ENCODE measurements at regions not wholly inside any gene's neighbourhood (a gene's known extent, or its start where the extent isn't known, plus 50 kb on each side); places are given as distances from the start of the nearest gene placed in this dataset.

GRCh38 chr6:11290027-11290426 is 57.6 kb upstream of the NEDD9 start:
- Histone ChIP-seq H3K9me3 (ENCODE audit: low read depth, low read length) (no peaks in the 10 kb centered on the region), H4K20me1 (ENCODE audit: insufficient read depth, low read length) (no peaks in the 10 kb centered on the region), H3K27ac (ENCODE audit: low read depth, low read length) (no peak overlapping the region), H3K79me2 (ENCODE audit: insufficient read depth, low read length) (no peaks in the 10 kb centered on the region), H3K36me3 (ENCODE audit: insufficient read depth, low read length) (no peaks in the 10 kb centered on the region), H3K27me3 (ENCODE audit: insufficient read depth, low read length) (no peaks in the 10 kb centered on the region), H3K4me2 (ENCODE audit: insufficient read depth, low read length) (no peak overlapping the region), H3K4me1 (ENCODE audit: insufficient read depth, low read length) (no peaks in the 10 kb centered on the region), H3K4me3 (ENCODE audit: insufficient read depth, low read length) (no peak overlapping the region), H2AFZ (ENCODE audit: low read length) (no peak overlapping the region)
- TF ChIP-seq CTCF (IDR thresholded peaks at IDR 0.05; ENCODE audit: extremely low read depth, low read depth, low read length), result no peak
- no peak for DNase-seq (ENCODE audit: insufficient read length, low spot score, missing footprints)

- H3K27me3 ChIP-seq (ENCODE audit: insufficient read depth, low read length), result no peaks in the 10 kb centered on the region
- H3K4me3 ChIP-seq (ENCODE audit: insufficient read depth, low read length), result no peak overlapping the region
- H3K9me3 ChIP-seq (ENCODE audit: low read depth, low read length), result no peaks in the 10 kb centered on the region
- no peaks in the 10 kb centered on the region for H3K79me2 ChIP-seq (ENCODE audit: insufficient read depth, low read length)
- no peak overlapping the region for H2AFZ ChIP-seq (ENCODE audit: low read length)
- H3K36me3 ChIP-seq (ENCODE audit: insufficient read depth, low read length), result no peaks in the 10 kb centered on the region
- H4K20me1 ChIP-seq (ENCODE audit: insufficient read depth, low read length), result no peaks in the 10 kb centered on the region
- no peak for TF ChIP-seq CTCF (IDR thresholded peaks at IDR 0.05; ENCODE audit: extremely low read depth, low read depth, low read length)
- H3K4me2 ChIP-seq (ENCODE audit: insufficient read depth, low read length), result no peak overlapping the region
- no peak for DNase-seq (ENCODE audit: insufficient read length, low spot score, missing footprints)
- H3K4me1 ChIP-seq (ENCODE audit: insufficient read depth, low read length), result no peaks in the 10 kb centered on the region
- no peak overlapping the region for H3K27ac ChIP-seq (ENCODE audit: low read depth, low read length)
These were observed 55.6 kb upstream of the NEDD9 start for GRCh38 chr6:11288065-11288464.

GRCh38 chr6:11284996-11285395 is 52.5 kb upstream of the NEDD9 start:
- Histone ChIP-seq H3K36me3 (ENCODE audit: insufficient read depth, low read length) (no peaks in the 10 kb centered on the region), H3K27ac (ENCODE audit: low read depth, low read length) (no peak overlapping the region), H3K27me3 (ENCODE audit: insufficient read depth, low read length) (no peaks in the 10 kb centered on the region), H3K9me3 (ENCODE audit: low read depth, low read length) (no peaks in the 10 kb centered on the region), H3K4me3 (ENCODE audit: insufficient read depth, low read length) (no peak overlapping the region), H3K4me1 (ENCODE audit: insufficient read depth, low read length) (no peaks in the 10 kb centered on the region), H3K4me2 (ENCODE audit: insufficient read depth, low read length) (no peak overlapping the region), H2AFZ (ENCODE audit: low read length) (no peak overlapping the region), H3K79me2 (ENCODE audit: insufficient read depth, low read length) (no peaks in the 10 kb centered on the region), H4K20me1 (ENCODE audit: insufficient read depth, low read length) (no peaks in the 10 kb centered on the region)
- no peak for TF ChIP-seq CTCF (IDR thresholded peaks at IDR 0.05; ENCODE audit: extremely low read depth, low read depth, low read length)
- no peak for DNase-seq (ENCODE audit: insufficient read length, low spot score, missing footprints)

GRCh38 chr6:11283629-11284028 is 51.2 kb upstream of the NEDD9 start:
- Histone ChIP-seq H3K79me2 (ENCODE audit: insufficient read depth, low read length) (no peaks in the 10 kb centered on the region), H3K27ac (ENCODE audit: low read depth, low read length) (no peak overlapping the region), H2AFZ (ENCODE audit: low read length) (no peak overlapping the region), H3K9me3 (ENCODE audit: low read depth, low read length) (no peaks in the 10 kb centered on the region), H3K4me2 (ENCODE audit: insufficient read depth, low read length) (no peak overlapping the region), H3K4me3 (ENCODE audit: insufficient read depth, low read length) (no peak overlapping the region), H3K36me3 (ENCODE audit: insufficient read depth, low read length) (no peaks in the 10 kb centered on the region), H3K27me3 (ENCODE audit: insufficient read depth, low read length) (no peaks in the 10 kb centered on the region), H3K4me1 (ENCODE audit: insufficient read depth, low read length) (no peaks in the 10 kb centered on the region), H4K20me1 (ENCODE audit: insufficient read depth, low read length) (no peaks in the 10 kb centered on the region)
- no peak for TF ChIP-seq CTCF (IDR thresholded peaks at IDR 0.05; ENCODE audit: extremely low read depth, low read depth, low read length)
- no peak for DNase-seq (ENCODE audit: insufficient read length, low spot score, missing footprints)
